ENCODE measurements at regions not wholly inside any gene's neighbourhood (a gene's known extent, or its start where the extent isn't known, plus 50 kb on each side); places are given as distances from the start of the nearest gene placed in this dataset.

- no peaks in the 10 kb centered on the region for H3K36me3 ChIP-seq (ENCODE audit: control insufficient read depth, insufficient read depth, low read length)
- no TSS peak for BruUV-seq (replicated peaks)
- no peak for DNase-seq (ENCODE audit: low read depth, low spot score)
- no peaks in the 10 kb centered on the region for H3K9me3 ChIP-seq (ENCODE audit: control insufficient read depth, insufficient read depth, low read depth, low read length)
- H3K27ac ChIP-seq (ENCODE audit: low read length), result no peak overlapping the region
- H3K4me1 ChIP-seq (ENCODE audit: control insufficient read depth, insufficient read depth, low read length), result no peaks in the 10 kb centered on the region
- intact Hi-C loops (cut with micrococcal nuclease; ENCODE audit: unreplicated experiment) (loop anchor here (2.0 to 10.0 kb wide), 3 partner anchors 285 to 1213 kb away; no protein-coding TSS in a partner anchor), in situ Hi-C loops (cut with HindIII; ENCODE audit: low pct_unique_long_range_greater_than_20kb, low sequenced_read_pairs) (no loop called here)
- no peak overlapping the region for H3K4me3 ChIP-seq (ENCODE audit: low read depth in 2 of 2, low read length in 2 of 2)
- no peak for ATAC-seq
- TF ChIP-seq, protein P1, sequence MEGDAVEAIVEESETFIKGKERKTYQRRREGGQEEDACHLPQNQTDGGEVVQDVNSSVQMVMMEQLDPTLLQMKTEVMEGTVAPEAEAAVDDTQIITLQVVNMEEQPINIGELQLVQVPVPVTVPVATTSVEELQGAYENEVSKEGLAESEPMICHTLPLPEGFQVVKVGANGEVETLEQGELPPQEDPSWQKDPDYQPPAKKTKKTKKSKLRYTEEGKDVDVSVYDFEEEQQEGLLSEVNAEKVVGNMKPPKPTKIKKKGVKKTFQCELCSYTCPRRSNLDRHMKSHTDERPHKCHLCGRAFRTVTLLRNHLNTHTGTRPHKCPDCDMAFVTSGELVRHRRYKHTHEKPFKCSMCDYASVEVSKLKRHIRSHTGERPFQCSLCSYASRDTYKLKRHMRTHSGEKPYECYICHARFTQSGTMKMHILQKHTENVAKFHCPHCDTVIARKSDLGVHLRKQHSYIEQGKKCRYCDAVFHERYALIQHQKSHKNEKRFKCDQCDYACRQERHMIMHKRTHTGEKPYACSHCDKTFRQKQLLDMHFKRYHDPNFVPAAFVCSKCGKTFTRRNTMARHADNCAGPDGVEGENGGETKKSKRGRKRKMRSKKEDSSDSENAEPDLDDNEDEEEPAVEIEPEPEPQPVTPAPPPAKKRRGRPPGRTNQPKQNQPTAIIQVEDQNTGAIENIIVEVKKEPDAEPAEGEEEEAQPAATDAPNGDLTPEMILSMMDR (IDR thresholded peaks at IDR 0.05), result peak; percentile 61
- TF ChIP-seq POLR2AphosphoS5 (IDR thresholded peaks at IDR 0.05; ENCODE audit: low read depth, low read length) (no peak), REST (IDR thresholded peaks at IDR 0.05; ENCODE audit: insufficient read depth in 1 of 2, low read depth in 2 of 2, low read length in 1 of 2) (no peak), SIN3A (IDR thresholded peaks at IDR 0.05; ENCODE audit: borderline replicate concordance, insufficient read depth, low read depth, low read length) (no peak), TCF7L2 (IDR thresholded peaks at IDR 0.05; ENCODE audit: low read depth, low read length) (no peak)
- CTCF ChIA-PET, result no interaction called here
- H3K27me3 ChIP-seq (ENCODE audit: control insufficient read depth, insufficient read depth, low read length), result no peaks in the 10 kb centered on the region
- POLR2A ChIA-PET, result no interaction called here
Measured at GRCh38 chr5:82349652-82350051, 71.5 kb upstream of the RPS23 start.

DNA sequence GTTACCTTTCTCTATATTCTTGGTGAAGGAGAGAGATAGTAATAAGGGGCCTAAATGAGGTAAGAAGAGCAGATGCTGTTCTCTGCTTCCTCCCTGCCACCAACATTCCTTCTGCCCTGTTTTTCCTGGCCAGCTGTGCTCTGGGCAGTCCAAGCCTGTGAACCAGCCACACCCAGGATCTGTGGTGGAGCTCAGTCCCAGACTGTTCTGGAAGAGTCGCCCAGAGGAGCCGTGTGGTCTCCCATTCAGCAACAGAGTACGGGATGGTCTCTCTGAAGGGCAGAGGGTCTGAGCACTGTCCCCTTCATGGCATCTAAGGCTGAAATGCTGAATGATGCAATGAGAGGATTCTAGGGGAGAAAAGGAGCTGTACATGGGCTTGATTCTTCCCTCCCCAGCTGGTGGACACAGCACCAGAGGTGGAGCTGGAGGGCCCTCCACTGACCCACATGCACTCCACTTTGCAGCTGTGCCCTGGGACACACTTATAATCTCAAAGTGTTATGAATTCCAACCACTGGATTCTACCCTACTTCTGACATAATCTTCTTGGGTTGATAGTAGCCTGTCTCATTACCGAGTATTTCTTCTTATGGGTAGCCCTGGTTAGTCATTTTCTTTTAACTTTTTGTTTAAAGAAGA is 70.8 kb upstream of the RPS23 start:
- H3K4me3 ChIP-seq (ENCODE audit: low read depth in 2 of 2, low read length in 2 of 2), result no peak overlapping the region
- no peaks in the 10 kb centered on the region for H3K27me3 ChIP-seq (ENCODE audit: control insufficient read depth, insufficient read depth, low read length)
- BruUV-seq (replicated peaks), result no TSS peak
- POLR2A ChIA-PET, result no interaction called here
- H3K4me1 ChIP-seq (ENCODE audit: control insufficient read depth, insufficient read depth, low read length), result no peaks in the 10 kb centered on the region
- intact Hi-C loops (cut with micrococcal nuclease; ENCODE audit: unreplicated experiment), result no loop called here
- no peaks in the 10 kb centered on the region for H3K9me3 ChIP-seq (ENCODE audit: control insufficient read depth, insufficient read depth, low read depth, low read length)
- in situ Hi-C loops (cut with HindIII; ENCODE audit: low pct_unique_long_range_greater_than_20kb, low sequenced_read_pairs), result no loop called here
- H3K27ac ChIP-seq (ENCODE audit: low read length), result no peak overlapping the region
- TF ChIP-seq, protein P1 (IDR thresholded peaks at IDR 0.05), result no peak
- no peak for TF ChIP-seq TCF7L2 (IDR thresholded peaks at IDR 0.05; ENCODE audit: low read depth, low read length)
- no peak for TF ChIP-seq SIN3A (IDR thresholded peaks at IDR 0.05; ENCODE audit: borderline replicate concordance, insufficient read depth, low read depth, low read length)
- TF ChIP-seq REST (IDR thresholded peaks at IDR 0.05; ENCODE audit: insufficient read depth in 1 of 2, low read depth in 2 of 2, low read length in 1 of 2), result no peak
- no peak for TF ChIP-seq POLR2AphosphoS5 (IDR thresholded peaks at IDR 0.05; ENCODE audit: low read depth, low read length)
- no peaks in the 10 kb centered on the region for H3K36me3 ChIP-seq (ENCODE audit: control insufficient read depth, insufficient read depth, low read length)
- DNase-seq (ENCODE audit: low read depth, low spot score), result no peak
- CTCF ChIA-PET, result no interaction called here
- no peak for ATAC-seq
